ENCODE measurements at regions not wholly inside any gene's neighbourhood (a gene's known extent, or its start where the extent isn't known, plus 50 kb on each side); places are given as distances from the start of the nearest gene placed in this dataset.
"Not testable (repeated sequence)": the region's sequence is repeated elsewhere in the genome, so short reads cannot be mapped to it uniquely, and the experiment has no call there.

DNA sequence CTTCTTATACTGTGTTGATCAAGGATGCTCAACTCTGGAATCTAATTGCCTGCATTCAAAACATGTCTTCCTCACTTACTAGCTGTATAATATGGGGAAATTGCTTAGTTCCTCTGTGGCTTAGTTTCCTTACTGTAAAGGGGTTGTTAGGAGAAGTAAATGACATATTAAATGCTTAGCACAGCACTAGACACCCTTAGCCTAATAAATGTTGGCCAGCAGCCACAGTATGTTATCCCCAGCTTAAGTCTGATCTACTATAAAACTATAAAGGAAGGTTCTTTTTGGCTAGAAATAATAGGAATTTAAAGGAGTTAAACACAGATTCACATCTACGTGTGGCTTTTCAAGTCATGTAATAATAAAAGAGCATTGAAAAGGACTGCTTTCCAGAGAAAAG, 232.4 kb downstream of the PCSK1 start:
- Mint-ChIP-seq H3K4me1 (no peaks in the 10 kb centered on the region), H3K27ac (no peak overlapping the region), H3K36me3 (ENCODE audit: low read depth) (no peaks in the 10 kb centered on the region), H3K27me3 (peaks cover 9% of the 10 kb centered on the region), H3K9me3 (no peaks in the 10 kb centered on the region), H3K4me3 (no peak overlapping the region)
- no peak for ATAC-seq (replicated peaks)

DNA sequence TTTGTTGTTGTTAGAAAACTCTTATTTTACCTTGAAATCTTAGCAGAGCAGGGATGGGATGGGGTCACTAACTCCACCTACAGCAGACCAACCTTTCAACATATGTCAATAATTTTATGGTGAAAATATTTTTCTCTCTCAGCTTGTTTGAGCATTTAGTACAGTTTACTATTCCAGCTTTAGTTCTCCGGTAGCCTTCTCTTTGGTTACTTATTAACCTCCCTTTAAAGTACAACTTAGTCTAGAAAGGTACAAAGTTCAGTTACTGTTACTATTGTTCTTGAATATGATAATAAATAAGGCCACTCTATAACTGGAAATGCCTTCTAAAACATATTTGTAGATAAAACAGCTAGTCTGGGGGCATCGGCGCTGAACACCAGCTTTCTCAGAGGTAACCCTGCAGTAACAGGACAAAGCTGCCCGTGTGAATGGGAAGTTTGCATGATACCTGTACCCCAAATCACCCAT, 233.3 kb downstream of the PCSK1 start:
- Mint-ChIP-seq H3K9me3 (no peaks in the 10 kb centered on the region), H3K4me1 (no peaks in the 10 kb centered on the region), H3K27ac (no peak overlapping the region), H3K4me3 (no peak overlapping the region), H3K27me3 (peaks cover 4% of the 10 kb centered on the region), H3K36me3 (ENCODE audit: low read depth) (no peaks in the 10 kb centered on the region)
- ATAC-seq (replicated peaks): no peak

DNA sequence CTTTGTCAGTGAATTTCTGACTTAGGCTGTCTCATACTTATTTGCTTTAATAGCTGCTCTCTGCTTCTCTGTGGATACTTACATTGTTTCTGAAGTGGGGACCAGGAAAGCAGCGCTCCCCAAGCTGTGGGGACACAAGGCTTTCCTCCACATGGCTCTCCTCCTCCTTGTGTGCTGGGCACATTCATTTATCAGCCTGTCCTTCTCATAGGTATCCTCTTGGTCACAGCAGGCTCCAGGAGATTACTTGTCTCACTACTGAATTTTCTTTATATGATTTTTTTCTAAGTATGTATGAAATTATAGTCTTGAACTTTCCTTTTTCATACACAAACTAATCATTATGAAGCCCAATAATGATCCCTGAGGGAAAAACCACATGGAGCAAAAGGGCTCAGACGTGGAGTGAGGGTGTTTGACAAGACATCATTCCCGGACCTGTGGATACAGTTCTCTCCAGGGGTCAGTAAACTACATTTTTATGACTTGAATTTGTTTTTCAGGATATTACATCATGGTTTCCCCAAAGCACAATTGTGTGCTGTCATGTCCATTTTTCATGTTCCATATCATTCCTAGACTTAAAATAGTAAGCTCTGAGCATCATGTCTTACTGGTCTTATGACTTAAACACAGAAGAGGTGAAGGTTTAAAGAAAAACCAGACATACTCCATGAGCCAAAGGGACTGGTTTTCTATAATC, 234.5 kb downstream of the PCSK1 start:
- Mint-ChIP-seq H3K27me3 (peaks cover 6% of the 10 kb centered on the region), H3K36me3 (ENCODE audit: low read depth) (no peaks in the 10 kb centered on the region), H3K4me3 (no peak overlapping the region), H3K9me3 (no peaks in the 10 kb centered on the region), H3K27ac (no peak overlapping the region), H3K4me1 (no peaks in the 10 kb centered on the region)
- no peak for ATAC-seq (replicated peaks)

DNA sequence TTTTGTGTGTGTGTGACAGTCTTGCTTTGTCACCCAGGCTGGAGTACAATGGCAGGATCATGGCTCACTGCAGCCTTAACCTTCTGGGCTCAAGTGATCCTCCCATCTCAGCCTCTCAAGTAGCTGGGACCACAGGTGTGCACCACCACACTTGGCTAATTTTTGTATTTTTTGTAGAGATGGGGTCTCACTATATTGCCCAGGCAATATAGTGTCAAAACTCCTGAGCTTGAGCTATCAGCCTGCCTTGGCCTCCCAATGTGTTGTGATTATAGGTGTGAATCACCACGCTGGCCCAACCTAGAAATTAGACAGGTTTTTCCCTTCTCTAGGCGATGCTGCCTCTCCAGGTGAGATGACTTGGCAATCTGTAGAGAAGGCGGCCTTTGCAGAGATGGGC, 235.3 kb downstream of the PCSK1 start:
- not testable (repeated sequence) for H3K9me3 Mint-ChIP-seq; H3K4me1 Mint-ChIP-seq; H3K36me3 Mint-ChIP-seq (ENCODE audit: low read depth); H3K27ac Mint-ChIP-seq; H3K27me3 Mint-ChIP-seq; ATAC-seq (replicated peaks); H3K4me3 Mint-ChIP-seq

DNA sequence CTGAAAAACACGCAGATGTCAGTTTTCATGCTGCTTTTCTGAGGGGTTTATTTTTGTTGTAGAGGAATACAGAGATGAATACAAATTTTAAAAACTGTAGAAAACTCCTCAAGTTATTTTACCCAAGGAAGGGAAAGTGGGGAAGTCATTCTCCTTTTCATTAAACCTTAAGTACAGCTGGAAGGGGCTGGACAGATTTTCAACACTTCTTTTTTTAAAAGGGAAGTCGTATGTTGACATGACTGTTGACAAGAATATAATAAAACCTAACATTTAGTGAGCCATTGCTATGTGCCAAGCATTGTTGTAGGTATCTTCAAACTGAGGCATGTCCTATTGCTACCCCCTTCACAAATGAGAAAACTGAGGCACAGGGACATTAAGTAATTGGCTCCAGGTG, 235.7 kb upstream of the ELL2 start:
- Mint-ChIP-seq H3K27ac (no peak overlapping the region), H3K4me1 (no peaks in the 10 kb centered on the region), H3K4me3 (no peak overlapping the region), H3K27me3 (peaks cover 6% of the 10 kb centered on the region), H3K36me3 (ENCODE audit: low read depth) (no peaks in the 10 kb centered on the region), H3K9me3 (no peaks in the 10 kb centered on the region)
- no peak for ATAC-seq (replicated peaks)

DNA sequence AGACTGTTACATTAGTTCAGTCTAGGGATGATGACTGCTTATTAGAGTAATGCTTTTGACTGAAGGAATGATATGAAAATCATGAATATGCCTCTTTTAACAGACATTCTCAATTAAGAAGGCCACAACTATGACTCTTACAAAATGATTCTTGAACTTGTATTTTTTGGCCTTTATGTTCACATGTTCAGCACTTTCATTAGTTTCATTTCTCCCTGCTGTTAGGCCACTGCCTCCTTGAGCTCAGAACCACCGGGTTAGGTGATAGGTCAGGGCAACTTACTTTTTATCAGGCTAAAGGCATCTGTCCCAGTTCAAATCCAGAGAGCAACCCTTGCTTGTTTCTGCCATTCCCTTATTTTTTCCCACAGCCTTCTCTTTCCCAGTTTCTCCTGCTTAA, 235.2 kb upstream of the ELL2 start:
- ATAC-seq (replicated peaks): no peak
- Mint-ChIP-seq H3K4me1 (no peaks in the 10 kb centered on the region), H3K4me3 (no peak overlapping the region), H3K27ac (no peak overlapping the region), H3K9me3 (no peaks in the 10 kb centered on the region), H3K27me3 (peaks cover 6% of the 10 kb centered on the region), H3K36me3 (ENCODE audit: low read depth) (no peaks in the 10 kb centered on the region)

DNA sequence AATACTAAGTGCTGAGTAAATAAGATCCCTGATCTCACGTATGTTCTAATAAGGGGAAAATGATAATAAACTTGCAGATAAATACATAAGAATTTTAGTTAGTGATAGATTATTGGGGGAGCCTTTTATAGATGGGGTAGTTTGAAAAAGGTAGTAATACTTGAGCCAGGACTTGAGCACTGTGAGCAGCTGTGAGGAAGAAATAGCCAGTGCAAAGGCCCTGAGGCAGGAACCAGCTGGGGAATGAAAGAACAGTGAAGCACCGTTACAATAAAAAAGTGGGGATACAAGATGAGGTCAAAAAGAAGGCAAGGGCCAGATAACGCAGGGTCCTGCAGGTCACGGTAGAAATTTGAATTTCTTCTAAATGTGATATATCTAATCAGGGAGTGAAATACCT, 234.8 kb upstream of the ELL2 start:
- ATAC-seq (replicated peaks): no peak
- no peaks in the 10 kb centered on the region for H3K36me3 Mint-ChIP-seq (ENCODE audit: low read depth)
- H3K4me1 Mint-ChIP-seq: no peaks in the 10 kb centered on the region
- H3K9me3 Mint-ChIP-seq: no peaks in the 10 kb centered on the region
- H3K27me3 Mint-ChIP-seq: peaks cover 6% of the 10 kb centered on the region
- H3K27ac Mint-ChIP-seq: no peak overlapping the region
- no peak overlapping the region for H3K4me3 Mint-ChIP-seq

DNA sequence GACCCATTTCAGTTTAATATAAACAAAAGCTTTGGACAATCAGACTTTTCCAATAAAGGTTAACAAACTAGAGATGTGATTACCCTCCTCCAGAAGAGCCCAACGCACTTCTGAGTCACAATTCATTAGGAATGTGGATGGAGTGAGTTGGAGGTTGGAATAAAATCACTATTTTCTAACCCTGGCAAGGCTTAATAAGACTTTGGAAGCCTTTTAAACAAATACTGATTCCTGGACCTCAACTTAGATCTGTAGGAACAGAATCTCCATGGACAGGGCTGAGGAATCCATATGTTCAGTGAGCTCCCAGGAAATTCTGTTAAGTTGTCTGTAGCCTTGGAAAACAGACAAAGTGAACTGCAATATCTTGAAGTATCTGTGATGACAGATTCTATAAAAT, 233.5 kb upstream of the ELL2 start:
- Mint-ChIP-seq H3K4me3 (no peak overlapping the region), H3K27ac (no peak overlapping the region), H3K4me1 (no peaks in the 10 kb centered on the region), H3K9me3 (no peaks in the 10 kb centered on the region), H3K36me3 (ENCODE audit: low read depth) (no peaks in the 10 kb centered on the region), H3K27me3 (peaks cover 13% of the 10 kb centered on the region)
- ATAC-seq (replicated peaks): no peak

DNA sequence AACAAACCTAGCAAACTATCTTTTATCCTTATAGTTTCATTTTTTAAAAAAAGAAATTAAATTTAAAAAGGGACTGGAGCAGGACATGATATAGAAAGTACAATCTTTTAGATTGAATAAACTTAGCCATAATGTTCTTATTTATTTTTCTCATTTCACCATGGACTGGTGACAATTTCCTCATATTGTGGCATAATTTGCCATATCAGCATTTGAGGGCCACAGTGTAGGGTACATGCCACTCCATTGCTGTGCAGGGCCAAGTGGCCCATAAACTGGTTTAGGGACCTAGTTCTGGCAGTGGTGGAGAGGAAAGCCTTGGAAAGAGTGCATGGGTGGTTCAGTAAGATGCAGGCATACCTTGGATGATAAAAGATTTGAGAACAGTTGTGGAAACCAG, 232.9 kb upstream of the ELL2 start:
- Mint-ChIP-seq H3K4me3 (no peak overlapping the region), H3K27me3 (peaks cover 14% of the 10 kb centered on the region), H3K36me3 (ENCODE audit: low read depth) (no peaks in the 10 kb centered on the region), H3K27ac (no peak overlapping the region), H3K4me1 (no peaks in the 10 kb centered on the region), H3K9me3 (no peaks in the 10 kb centered on the region)
- ATAC-seq (replicated peaks): no peak

DNA sequence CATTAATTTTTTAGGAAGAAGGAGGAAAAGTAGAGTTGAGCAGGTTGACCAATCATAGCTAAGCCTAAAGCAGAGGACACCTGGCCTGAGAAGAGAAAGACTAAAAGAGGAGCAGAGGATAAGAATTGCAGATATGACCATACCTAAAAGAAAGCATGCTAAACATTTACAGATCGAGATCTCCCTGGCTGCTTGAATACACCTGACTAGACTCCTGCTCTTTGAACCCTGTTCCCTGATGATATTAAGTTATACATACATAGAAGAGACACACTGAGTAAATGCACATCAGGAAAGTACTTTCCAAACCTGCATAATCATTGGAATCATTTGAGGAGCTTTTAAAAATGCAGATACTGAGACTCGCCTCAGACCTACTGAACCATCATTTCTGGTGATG, 232.3 kb upstream of the ELL2 start:
- ATAC-seq (replicated peaks): no peak
- Mint-ChIP-seq H3K36me3 (ENCODE audit: low read depth) (no peaks in the 10 kb centered on the region), H3K9me3 (no peaks in the 10 kb centered on the region), H3K4me3 (no peak overlapping the region), H3K27ac (no peak overlapping the region), H3K27me3 (peaks cover 18% of the 10 kb centered on the region), H3K4me1 (no peaks in the 10 kb centered on the region)

DNA sequence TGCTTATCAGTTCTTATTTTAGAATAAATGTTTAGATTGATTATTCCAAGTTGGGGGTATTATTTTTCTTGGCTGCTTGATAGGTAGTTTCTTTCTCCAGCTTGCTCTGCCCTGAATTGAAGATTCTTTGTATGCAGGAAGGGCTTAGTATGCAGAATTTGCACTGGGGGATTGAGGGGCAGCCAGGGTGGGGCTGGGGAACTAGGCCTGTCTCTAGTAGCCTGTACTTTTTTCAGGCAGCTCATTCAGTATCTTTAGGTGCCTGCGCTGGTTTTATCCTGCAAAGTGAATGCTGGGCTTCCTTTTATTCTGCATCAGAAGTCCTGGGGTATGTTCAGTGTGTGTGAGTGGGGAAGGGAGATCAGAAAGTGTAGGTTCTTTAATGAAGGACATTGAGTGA, 228.3 kb upstream of the ELL2 start:
- Mint-ChIP-seq H3K4me1 (no peaks in the 10 kb centered on the region), H3K27ac (no peak overlapping the region), H3K4me3 (no peak overlapping the region), H3K36me3 (ENCODE audit: low read depth) (no peaks in the 10 kb centered on the region), H3K9me3 (peaks cover 5% of the 10 kb centered on the region), H3K27me3 (peaks cover 15% of the 10 kb centered on the region)
- ATAC-seq (replicated peaks): no peak

DNA sequence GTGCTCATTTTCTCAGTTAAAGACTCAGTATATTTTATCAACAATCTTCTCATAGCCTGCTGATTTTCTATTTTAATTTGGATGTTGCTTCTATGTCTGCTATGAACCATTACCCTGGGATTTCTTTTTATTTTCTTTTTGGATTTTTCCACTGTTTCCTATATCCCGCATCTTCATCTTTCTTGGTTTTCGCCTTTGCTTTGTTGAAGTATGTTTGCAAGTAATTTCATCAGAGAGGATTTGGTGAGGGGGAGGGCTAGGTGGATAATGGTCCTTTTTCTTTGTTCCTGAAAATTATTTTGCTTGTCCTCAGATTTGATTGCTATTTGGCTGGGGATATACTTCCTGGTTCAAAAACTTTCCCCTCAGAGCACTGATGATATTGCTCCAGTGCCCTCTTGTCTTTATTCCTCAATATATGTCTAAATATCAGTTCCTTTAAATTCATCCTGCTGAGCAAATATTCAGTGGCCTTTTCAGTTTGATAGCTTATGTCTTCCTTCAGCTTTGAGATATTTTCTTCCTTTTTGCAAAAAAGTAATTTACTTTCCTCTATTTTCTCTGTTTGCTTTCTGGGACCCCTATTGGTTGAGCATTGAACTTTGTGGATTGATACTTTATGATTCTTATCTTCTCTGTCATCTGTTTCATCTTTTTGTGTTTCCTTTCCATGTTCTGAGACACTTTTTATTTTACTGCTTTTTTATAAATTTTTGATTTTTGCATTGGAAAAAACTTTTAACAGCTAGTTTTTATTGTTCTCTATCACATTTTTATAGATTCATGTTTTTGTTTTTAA, 227.6 kb upstream of the ELL2 start:
- Mint-ChIP-seq H3K9me3 (peaks cover 12% of the 10 kb centered on the region), H3K4me1 (no peaks in the 10 kb centered on the region), H3K27me3 (peaks cover 12% of the 10 kb centered on the region), H3K27ac (no peak overlapping the region), H3K36me3 (ENCODE audit: low read depth) (no peaks in the 10 kb centered on the region), H3K4me3 (no peak overlapping the region)
- no peak for ATAC-seq (replicated peaks)

DNA sequence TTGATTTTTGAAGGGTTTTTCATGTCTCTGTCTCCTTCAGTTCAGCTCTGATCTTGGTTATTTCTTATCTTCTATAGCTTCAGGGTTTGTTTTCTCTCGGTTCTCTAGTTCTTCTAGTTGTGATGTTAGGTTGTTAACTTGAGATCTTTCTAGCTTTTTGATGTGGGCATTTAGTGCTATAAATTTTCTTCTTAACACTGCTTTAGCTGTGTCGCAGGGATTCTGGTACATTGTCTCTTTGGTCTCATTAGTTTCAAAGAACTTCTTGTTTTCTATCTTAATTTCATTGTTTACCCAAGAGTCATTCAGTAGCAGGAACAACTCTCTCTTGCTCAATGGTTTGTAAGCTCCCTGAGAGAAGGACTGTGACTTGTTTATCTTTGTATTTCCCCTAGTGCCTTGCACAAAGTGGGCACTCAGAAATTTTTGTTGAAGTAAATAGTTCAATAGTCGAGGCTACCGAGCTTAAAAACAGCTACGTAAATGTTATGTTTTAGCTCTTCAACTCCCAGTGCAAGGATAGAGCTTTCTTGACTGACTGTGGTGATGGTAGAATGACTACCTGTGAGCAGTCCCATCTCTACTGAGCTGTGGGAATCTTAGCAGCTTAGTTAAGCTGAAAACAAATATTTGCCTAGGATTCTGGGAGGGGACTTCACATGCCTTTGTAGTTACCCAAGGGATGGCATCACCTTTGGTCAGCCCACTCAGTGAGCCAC, 225.8 kb upstream of the ELL2 start:
- H3K9me3 Mint-ChIP-seq: peaks cover 12% of the 10 kb centered on the region
- no peak for ATAC-seq (replicated peaks)
- peaks cover 12% of the 10 kb centered on the region for H3K27me3 Mint-ChIP-seq
- H3K36me3 Mint-ChIP-seq (ENCODE audit: low read depth): no peaks in the 10 kb centered on the region
- H3K4me3 Mint-ChIP-seq: no peak overlapping the region
- no peaks in the 10 kb centered on the region for H3K4me1 Mint-ChIP-seq
- H3K27ac Mint-ChIP-seq: no peak overlapping the region

DNA sequence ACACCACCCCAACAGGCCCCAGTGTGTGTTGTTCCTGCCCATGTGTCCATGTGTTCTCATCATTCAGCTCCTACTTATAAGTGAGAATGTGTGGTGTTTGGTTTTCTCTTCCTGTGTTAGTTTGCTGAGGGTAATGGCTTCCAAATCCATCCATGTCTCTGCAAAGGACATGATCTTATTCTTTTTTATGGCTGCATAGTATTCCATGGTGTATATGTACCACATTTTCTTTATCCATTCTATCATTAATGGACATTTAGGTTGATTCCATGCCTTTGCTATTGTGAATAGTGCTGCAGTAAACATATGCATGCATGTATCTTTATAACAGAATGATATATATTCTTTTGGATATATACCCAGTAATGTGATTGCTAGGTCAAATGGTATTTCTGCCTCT, 222.9 kb upstream of the ELL2 start:
- not testable (repeated sequence) for H3K36me3 Mint-ChIP-seq (ENCODE audit: low read depth); H3K4me3 Mint-ChIP-seq; H3K27ac Mint-ChIP-seq; H3K27me3 Mint-ChIP-seq; H3K4me1 Mint-ChIP-seq; ATAC-seq (replicated peaks)
- H3K9me3 Mint-ChIP-seq: peaks cover 12% of the 10 kb centered on the region
